K562 (cell line): ENCODE measurements at regions not wholly inside any gene's neighbourhood (a gene's known extent, or its start where the extent isn't known, plus 50 kb on each side); places are given as distances from the start of the nearest gene placed in this dataset.
A peak's percentile ranks its signal among the peaks of the same experiment; 100 is the strongest.

ENCODE experiments used
- MEIS2 ChIP-seq: fragments of 450-650 bp; IDR thresholded peaks from 2 replicates; pipeline ENCODE4 v1.6.1; 2014; ENCODE audit warnings: mild to moderate bottlenecking; ENCODE audit not compliant: partially characterized antibody
- RBBP5 ChIP-seq: fragments of 200-600 bp; sonication (generic); IDR thresholded peaks from 2 replicates; pipeline ENCODE4 v1.6.1; 2012; ENCODE audit warnings: borderline replicate concordance, mild to moderate bottlenecking, low read length, control low read depth, inconsistent platforms; ENCODE audit not compliant: insufficient read depth, poor library complexity, severe bottlenecking
- REST ChIP-seq, 2 experiments: fragments of 450-650 bp; formaldehyde crosslinking in 1 of 2; IDR thresholded peaks; 2 replicates each; pipeline versions ENCODE4 v1.4.0 to v1.6.1; 2014 to 2020; ENCODE audit warnings: mild to moderate bottlenecking in 2 of 2, borderline replicate concordance in 1 of 2, low read depth in 1 of 2
- ZBTB33 ChIP-seq: sonication (generic); formaldehyde crosslinking; IDR thresholded peaks from 2 replicates; pipeline ENCODE4 v1.8.1; 2023; ENCODE audit warnings: mild to moderate bottlenecking, missing genetic modification reagents
- TF ChIP-seq, protein P1 (sequence below), 2 experiments: fragments of 450-650 bp in 1 of 2; sonication (generic) in 1 of 2; formaldehyde crosslinking in 1 of 2; IDR thresholded peaks in 1 of 2; conservative IDR thresholded peaks in 1 of 2; 2 replicates each; pipeline versions ENCODE4 v1.6.1 to v1.8.1; 2016 to 2023; ENCODE audit warnings: mild to moderate bottlenecking in 2 of 2, moderate library complexity in 2 of 2, inconsistent platforms in 1 of 2, missing genetic modification reagents in 1 of 2
- TF ChIP-seq, protein P2 (sequence below): fragments of 450-650 bp; formaldehyde crosslinking; IDR thresholded peaks from 2 replicates; pipeline ENCODE4 v1.4.0; 2020; ENCODE audit warnings: mild to moderate bottlenecking, mixed read lengths
- TF ChIP-seq, protein P3 (sequence below): sonication (generic); formaldehyde crosslinking; IDR thresholded peaks from 2 replicates; pipeline ENCODE4 v1.5.0; 2020; ENCODE audit warnings: missing genetic modification reagents
- TF ChIP-seq, protein P4 (sequence below), 2 experiments: fragments of 450-650 bp; IDR thresholded peaks; 2 replicates each; pipeline ENCODE4 v1.6.1; 2016

- TF ChIP-seq, protein P1, sequence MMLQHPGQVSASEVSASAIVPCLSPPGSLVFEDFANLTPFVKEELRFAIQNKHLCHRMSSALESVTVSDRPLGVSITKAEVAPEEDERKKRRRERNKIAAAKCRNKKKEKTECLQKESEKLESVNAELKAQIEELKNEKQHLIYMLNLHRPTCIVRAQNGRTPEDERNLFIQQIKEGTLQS (IDR thresholded peaks at IDR 0.05): peak; percentile 48; the same call in 1 of the 2 replicates
- TF ChIP-seq, protein P1 (CRISPR knock-in tag; conservative IDR thresholded peaks at IDR 0.05): no peak
- TF ChIP-seq MEIS2 (peak; percentile 73), REST (IDR thresholded peaks at IDR 0.05; ENCODE audit: borderline replicate concordance) (no peak), REST (CRISPR knock-in tag; IDR thresholded peaks at IDR 0.05; ENCODE audit: low read depth) (no peak), ZBTB33 (CRISPR knock-in tag) (no peak), RBBP5 (no peak)
- TF ChIP-seq, protein P2, sequence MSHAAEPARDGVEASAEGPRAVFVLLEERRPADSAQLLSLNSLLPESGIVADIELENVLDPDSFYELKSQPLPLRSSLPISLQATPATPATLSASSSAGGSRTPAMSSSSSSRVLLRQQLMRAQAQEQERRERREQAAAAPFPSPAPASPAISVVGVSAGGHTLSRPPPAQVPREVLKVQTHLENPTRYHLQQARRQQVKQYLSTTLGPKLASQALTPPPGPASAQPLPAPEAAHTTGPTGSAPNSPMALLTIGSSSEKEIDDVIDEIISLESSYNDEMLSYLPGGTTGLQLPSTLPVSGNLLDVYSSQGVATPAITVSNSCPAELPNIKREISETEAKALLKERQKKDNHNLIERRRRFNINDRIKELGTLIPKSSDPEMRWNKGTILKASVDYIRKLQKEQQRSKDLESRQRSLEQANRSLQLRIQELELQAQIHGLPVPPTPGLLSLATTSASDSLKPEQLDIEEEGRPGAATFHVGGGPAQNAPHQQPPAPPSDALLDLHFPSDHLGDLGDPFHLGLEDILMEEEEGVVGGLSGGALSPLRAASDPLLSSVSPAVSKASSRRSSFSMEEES: no peak
- TF ChIP-seq, protein P3, sequence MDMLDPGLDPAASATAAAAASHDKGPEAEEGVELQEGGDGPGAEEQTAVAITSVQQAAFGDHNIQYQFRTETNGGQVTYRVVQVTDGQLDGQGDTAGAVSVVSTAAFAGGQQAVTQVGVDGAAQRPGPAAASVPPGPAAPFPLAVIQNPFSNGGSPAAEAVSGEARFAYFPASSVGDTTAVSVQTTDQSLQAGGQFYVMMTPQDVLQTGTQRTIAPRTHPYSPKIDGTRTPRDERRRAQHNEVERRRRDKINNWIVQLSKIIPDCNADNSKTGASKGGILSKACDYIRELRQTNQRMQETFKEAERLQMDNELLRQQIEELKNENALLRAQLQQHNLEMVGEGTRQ (CRISPR knock-in tag): no peak
- TF ChIP-seq, protein P4, sequence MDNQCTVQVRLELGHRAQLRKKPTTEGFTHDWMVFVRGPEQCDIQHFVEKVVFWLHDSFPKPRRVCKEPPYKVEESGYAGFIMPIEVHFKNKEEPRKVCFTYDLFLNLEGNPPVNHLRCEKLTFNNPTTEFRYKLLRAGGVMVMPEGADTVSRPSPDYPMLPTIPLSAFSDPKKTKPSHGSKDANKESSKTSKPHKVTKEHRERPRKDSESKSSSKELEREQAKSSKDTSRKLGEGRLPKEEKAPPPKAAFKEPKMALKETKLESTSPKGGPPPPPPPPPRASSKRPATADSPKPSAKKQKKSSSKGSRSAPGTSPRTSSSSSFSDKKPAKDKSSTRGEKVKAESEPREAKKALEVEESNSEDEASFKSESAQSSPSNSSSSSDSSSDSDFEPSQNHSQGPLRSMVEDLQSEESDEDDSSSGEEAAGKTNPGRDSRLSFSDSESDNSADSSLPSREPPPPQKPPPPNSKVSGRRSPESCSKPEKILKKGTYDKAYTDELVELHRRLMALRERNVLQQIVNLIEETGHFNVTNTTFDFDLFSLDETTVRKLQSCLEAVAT (IDR thresholded peaks at IDR 0.05): 0 out of 4 replicates have a peak, but pooled peaks of 1 of the 2 experiments have one; percentile 55
These were observed 450.0 kb downstream of the NPIPA7 start (continued) for GRCh38 chr16:16828913-16829398.
